H9 (cell line): ENCODE measurements at regions not wholly inside any gene's neighbourhood (a gene's known extent, or its start where the extent isn't known, plus 50 kb on each side); places are given as distances from the start of the nearest gene placed in this dataset.

Source experiments
- DNase-seq: peaks from one replicate; pipeline ENCODE4 v3.0.0-alpha.2; 2017
- H2AFZ ChIP-seq: one replicate; pipeline ENCODE4 v1.6.1; 2013; ENCODE audit warnings: mild to moderate bottlenecking, low read length, control low read depth, moderate library complexity
- H2AK5ac ChIP-seq: 2 replicates; pipeline ENCODE4 v1.6.1; 2013; ENCODE audit warnings: low read length, control low read depth, mixed read lengths; ENCODE audit not compliant: insufficient read length
- H2BK120ac ChIP-seq: one replicate; pipeline ENCODE4 v1.6.1; 2013; ENCODE audit warnings: low read depth, mild to moderate bottlenecking, low read length, control low read depth, inconsistent platforms; ENCODE audit not compliant: poor library complexity, severe bottlenecking
- H2BK12ac ChIP-seq: 2 replicates; pipeline ENCODE4 v1.6.1; 2013; ENCODE audit warnings: low read length, control low read depth, mixed read lengths, low read depth; ENCODE audit not compliant: insufficient read length
- H2BK15ac ChIP-seq: 2 replicates; pipeline ENCODE4 v1.6.1; 2013; ENCODE audit warnings: low read depth, low read length, control low read depth
- H2BK20ac ChIP-seq: one replicate; pipeline ENCODE4 v1.6.1; 2013; ENCODE audit warnings: low read depth, mild to moderate bottlenecking, low read length, control low read depth, inconsistent platforms; ENCODE audit not compliant: poor library complexity, severe bottlenecking
- H2BK5ac ChIP-seq: 2 replicates; pipeline ENCODE4 v1.6.1; 2013; ENCODE audit warnings: low read length, control low read depth, mixed read lengths; ENCODE audit not compliant: insufficient read length
- H3K14ac ChIP-seq: 2 replicates; pipeline ENCODE4 v1.6.1; 2013; ENCODE audit warnings: low read length, control low read depth; ENCODE audit not compliant: insufficient read depth
- H3K18ac ChIP-seq: 2 replicates; pipeline ENCODE4 v1.6.1; 2013; ENCODE audit warnings: low read depth, mild to moderate bottlenecking, mixed read lengths, low read length, control low read depth; ENCODE audit not compliant: insufficient read length
- H3K23ac ChIP-seq: 2 replicates; pipeline ENCODE4 v1.6.1; 2013; ENCODE audit warnings: low read length, control low read depth, mixed read lengths, low read depth; ENCODE audit not compliant: insufficient read length
- H3K23me2 ChIP-seq: 2 replicates; pipeline ENCODE4 v1.6.1; 2013; ENCODE audit warnings: low read depth, mild to moderate bottlenecking, mixed read lengths, low read length, control low read depth; ENCODE audit not compliant: insufficient read length, poor library complexity, severe bottlenecking
- H3K27ac ChIP-seq: 2 replicates; pipeline ENCODE4 v1.5.1; 2013; ENCODE audit warnings: low read length, control low read depth, mixed read lengths, low read depth; ENCODE audit not compliant: insufficient read length
- H3K27me3 ChIP-seq: 2 replicates; pipeline ENCODE4 v1.6.1; 2013; ENCODE audit warnings: low read length, control low read depth, inconsistent platforms; ENCODE audit not compliant: insufficient read depth
- H3K4ac ChIP-seq: 2 replicates; pipeline ENCODE4 v1.6.1; 2013; ENCODE audit warnings: low read depth, mild to moderate bottlenecking, control low read depth, inconsistent platforms, low read length, moderate library complexity
- H3K4me1 ChIP-seq: 2 replicates; pipeline ENCODE4 v1.6.1; 2013; ENCODE audit warnings: low read length, control low read depth, inconsistent platforms; ENCODE audit not compliant: insufficient read depth
- H3K4me2 ChIP-seq: 2 replicates; pipeline ENCODE4 v1.6.1; 2013; ENCODE audit warnings: low read length, control low read depth, mixed read lengths; ENCODE audit not compliant: insufficient read length, insufficient read depth
- H3K56ac ChIP-seq: 2 replicates; pipeline ENCODE4 v1.6.1; 2013; ENCODE audit warnings: low read depth, mild to moderate bottlenecking, mixed read lengths, low read length, control low read depth; ENCODE audit not compliant: insufficient read length
- H3K79me1 ChIP-seq: 2 replicates; pipeline ENCODE4 v1.6.1; 2013; ENCODE audit warnings: low read depth, mild to moderate bottlenecking, moderate library complexity, low read length, control low read depth, inconsistent platforms; ENCODE audit not compliant: insufficient read depth, poor library complexity, severe bottlenecking
- H3K79me2 ChIP-seq: 2 replicates; pipeline ENCODE4 v1.6.1; 2013; ENCODE audit warnings: low read length, control low read depth, inconsistent platforms; ENCODE audit not compliant: insufficient read depth
- H3K9ac ChIP-seq: 2 replicates; pipeline ENCODE4 v1.6.1; 2013; ENCODE audit warnings: low read length, control low read depth, mixed read lengths; ENCODE audit not compliant: insufficient read length; ENCODE audit errors: extremely low read depth
- H3K9me3 ChIP-seq: one replicate; pipeline ENCODE4 v1.6.1; 2013; ENCODE audit warnings: low read depth, low read length, inconsistent platforms; ENCODE audit not compliant: control insufficient read depth
- H3T11ph ChIP-seq: one replicate; pipeline ENCODE4 v1.6.1; 2013; ENCODE audit warnings: mild to moderate bottlenecking, low read length, control low read depth, inconsistent platforms
- H4K20me1 ChIP-seq: one replicate; pipeline ENCODE4 v1.6.1; 2013; ENCODE audit not compliant: control insufficient read depth, insufficient read length, insufficient read depth
- H4K5ac ChIP-seq: 2 replicates; pipeline ENCODE4 v1.6.1; 2013; ENCODE audit warnings: low read depth, mild to moderate bottlenecking, mixed read lengths, low read length, control low read depth; ENCODE audit not compliant: insufficient read length
- H4K8ac ChIP-seq: replicated peaks from 2 replicates; pipeline ENCODE4 v1.6.1; 2013; ENCODE audit warnings: low read length, control low read depth, mixed read lengths, low read depth; ENCODE audit not compliant: insufficient read length
- H4K91ac ChIP-seq: 2 replicates; pipeline ENCODE4 v1.6.1; 2013; ENCODE audit warnings: low read depth, mild to moderate bottlenecking, moderate library complexity, mixed read lengths, low read length, control low read depth; ENCODE audit not compliant: insufficient read length
- H3K27ac Mint-ChIP-seq, 3 experiments: 2 replicates in 2 of 3; 3 replicates in 1 of 3; pipeline ENCODE4 v1.8.0; 2020 to 2021; ENCODE audit warnings: mixed read lengths in 3 of 3, mild to moderate bottlenecking in 1 of 3, moderate library complexity in 1 of 3
- H3K27me3 Mint-ChIP-seq: 2 replicates; pipeline ENCODE4 v1.8.0; 2021; ENCODE audit warnings: low read depth, mild to moderate bottlenecking, moderate library complexity, mixed read lengths
- H3K36me3 Mint-ChIP-seq, 3 experiments: 2 replicates in 2 of 3; 3 replicates in 1 of 3; pipeline ENCODE4 v1.8.0; 2020 to 2021; ENCODE audit warnings: low read depth in 3 of 3, mixed read lengths in 3 of 3; ENCODE audit not compliant: insufficient read depth in 1 of 3
- H3K4me1 Mint-ChIP-seq, 2 experiments: 2 replicates each; pipeline ENCODE4 v1.8.0; 2020; ENCODE audit warnings: mixed read lengths in 2 of 2
- H3K4me3 Mint-ChIP-seq, 2 experiments: 2 replicates in 1 of 2; 3 replicates in 1 of 2; pipeline ENCODE4 v1.8.0; 2020 to 2021; ENCODE audit warnings: mild to moderate bottlenecking in 2 of 2, mixed read lengths in 2 of 2, moderate library complexity in 1 of 2
- H3K9me3 Mint-ChIP-seq, 2 experiments: 2 replicates in 1 of 2; 3 replicates in 1 of 2; pipeline ENCODE4 v1.8.0; 2020; ENCODE audit warnings: mild to moderate bottlenecking in 2 of 2, mixed read lengths in 2 of 2, moderate library complexity in 1 of 2
- CTCF ChIP-seq: fragments of 200-600 bp; sonication (generic); conservative IDR thresholded peaks from 3 replicates; pipeline ENCODE4 v1.8.0; 2021; ENCODE audit warnings: antibody characterized with exemption, mild to moderate bottlenecking

GRCh38 chr5:20656262-20656661 is 668.3 kb upstream of the CDH18 start:
- no peak for DNase-seq
- no peaks in the 10 kb centered on the region for H3K4me1 ChIP-seq
- no peak overlapping the region for H4K5ac ChIP-seq
- no peak overlapping the region for H2BK120ac ChIP-seq
- H2BK20ac ChIP-seq: no peak overlapping the region
- H3K18ac ChIP-seq: no peak overlapping the region
- no peak overlapping the region for H3K27ac ChIP-seq
- H2AFZ ChIP-seq: no peak overlapping the region
- no peaks in the 10 kb centered on the region for H3K27me3 Mint-ChIP-seq
- H3K9ac ChIP-seq: no peak overlapping the region
- H3T11ph ChIP-seq: no peak overlapping the region
- H4K91ac ChIP-seq: no peak overlapping the region
- no peak overlapping the region for H4K8ac ChIP-seq
- H2BK5ac ChIP-seq: no peak overlapping the region
- H3K27me3 ChIP-seq: no peaks in the 10 kb centered on the region
- no peaks in the 10 kb centered on the region for H3K36me3 Mint-ChIP-seq
- H4K20me1 ChIP-seq: no peaks in the 10 kb centered on the region
- H3K23ac ChIP-seq: no peak overlapping the region
- H3K4me2 ChIP-seq: no peak overlapping the region
- no peaks in the 10 kb centered on the region for H3K79me1 ChIP-seq
- H2BK12ac ChIP-seq: no peak overlapping the region
- no peak overlapping the region for H2AK5ac ChIP-seq
- no peak overlapping the region for H3K56ac ChIP-seq
- no peaks in the 10 kb centered on the region for H3K9me3 ChIP-seq
- H3K23me2 ChIP-seq: no peaks in the 10 kb centered on the region
- no peak overlapping the region for H3K27ac Mint-ChIP-seq
- H3K14ac ChIP-seq: no peak overlapping the region
- H3K9me3 Mint-ChIP-seq: peaks cover 0 to 2% of the 10 kb centered on the region in 2 experiments; a peak in 1 of 5 replicates
- no peaks in the 10 kb centered on the region for H3K4me1 Mint-ChIP-seq
- H3K4ac ChIP-seq: no peak overlapping the region
- no peak overlapping the region for H2BK15ac ChIP-seq
- H3K4me3 Mint-ChIP-seq: no peak overlapping the region
- H3K79me2 ChIP-seq: no peaks in the 10 kb centered on the region
- TF ChIP-seq CTCF: no peak
